IMR-90 (cell line): ENCODE measurements at regions not wholly inside any gene's neighbourhood (a gene's known extent, or its start where the extent isn't known, plus 50 kb on each side); places are given as distances from the start of the nearest gene placed in this dataset.

Experiments used
- ATAC-seq: fragments of 200-7000 bp; cut with Tn5 transposase; 2 replicates; pipeline ENCODE4 v1.9.1; 2020; ENCODE audit warnings: low read depth, mild to moderate bottlenecking, moderate library complexity
- BruUV-seq: library from RNA; stranded (reverse); fragments of 400-500 nt; replicated peaks from 2 replicates; lab custom pipeline; 2021; lab: Mats Ljungman, UMichigan
- CTCF ChIA-PET: fragments of 300-600 bp; formaldehyde crosslinking; extraction: SDS; loops from one replicate; lab custom pipeline; 2021; ENCODE audit warnings: antibody characterized with exemption; lab: Yijun Ruan, JAX
- POLR2A ChIA-PET: fragments of 300-600 bp; sonication (Branson Sonifier 250); formaldehyde crosslinking; loops from one replicate; lab custom pipeline; 2022; ENCODE audit warnings: antibody characterized with exemption; ENCODE audit not compliant: unreplicated experiment; lab: Charles Lee
- DNase-seq: peaks from one replicate; pipeline ENCODE4 v3.0.0; 2013
- H2AFZ ChIP-seq: replicated peaks from 2 replicates; pipeline ENCODE3; 2013; ENCODE audit warnings: low read length, mild to moderate bottlenecking; ENCODE audit not compliant: poor library complexity
- H2AK5ac ChIP-seq: 2 replicates; pipeline ENCODE4 v1.6.1; 2013; ENCODE audit warnings: low read depth, low read length, inconsistent platforms
- H2AK9ac ChIP-seq: replicated peaks from 2 replicates; pipeline ENCODE3; 2013; ENCODE audit warnings: mild to moderate bottlenecking, low read depth, low read length, moderate library complexity; ENCODE audit not compliant: poor library complexity
- H2BK120ac ChIP-seq: 2 replicates; pipeline ENCODE4 v1.6.1; 2013; ENCODE audit warnings: low read depth, low read length, inconsistent platforms
- H2BK15ac ChIP-seq: 3 replicates; pipeline ENCODE4 v1.6.1; 2013; ENCODE audit warnings: low read depth, low read length, inconsistent platforms
- H2BK20ac ChIP-seq: 2 replicates; pipeline ENCODE4 v1.6.1; 2013; ENCODE audit warnings: low read depth, mild to moderate bottlenecking, inconsistent platforms, low read length, moderate library complexity
- H2BK5ac ChIP-seq: 2 replicates; pipeline ENCODE4 v1.6.1; 2013; ENCODE audit warnings: mild to moderate bottlenecking, low read depth, low read length, inconsistent platforms; ENCODE audit not compliant: poor library complexity, severe bottlenecking
- H3K14ac ChIP-seq: replicated peaks from 2 replicates; pipeline ENCODE4 v1.6.1; 2013; ENCODE audit warnings: low read depth, low read length, inconsistent platforms
- H3K18ac ChIP-seq: 2 replicates; pipeline ENCODE4 v1.6.1; 2013; ENCODE audit warnings: low read depth, low read length, control low read depth
- H3K23ac ChIP-seq: 2 replicates; pipeline ENCODE4 v1.6.1; 2013; ENCODE audit warnings: low read depth, low read length, inconsistent platforms
- H3K27ac ChIP-seq: 2 replicates; pipeline ENCODE4 v1.5.1; 2013; ENCODE audit warnings: mild to moderate bottlenecking, control low read depth, low read length; ENCODE audit not compliant: insufficient read depth
- H3K27me3 ChIP-seq: 2 replicates; pipeline ENCODE4 v1.6.1; 2013; ENCODE audit warnings: low read length; ENCODE audit not compliant: control insufficient read depth, insufficient read depth
- H3K36me3 ChIP-seq: 2 replicates; pipeline ENCODE4 v1.6.1; 2013; ENCODE audit warnings: low read length, mixed read lengths; ENCODE audit not compliant: control insufficient read depth, insufficient read depth
- H3K4ac ChIP-seq: 2 replicates; pipeline ENCODE4 v1.6.1; 2013; ENCODE audit warnings: low read depth, low read length, inconsistent platforms
- H3K4me1 ChIP-seq: 2 replicates; pipeline ENCODE4 v1.6.1; 2013; ENCODE audit warnings: low read length, mixed read lengths; ENCODE audit not compliant: control insufficient read depth, insufficient read depth
- H3K4me2 ChIP-seq: 2 replicates; pipeline ENCODE4 v1.6.1; 2013; ENCODE audit warnings: low read depth, mild to moderate bottlenecking, control low read depth, low read length, moderate library complexity
- H3K4me3 ChIP-seq: 2 replicates; pipeline ENCODE4 v1.5.1; 2013; ENCODE audit warnings: low read depth, mild to moderate bottlenecking, control low read depth, low read length, moderate library complexity; ENCODE audit not compliant: insufficient read depth
- H3K56ac ChIP-seq: 2 replicates; pipeline ENCODE4 v1.6.1; 2013; ENCODE audit warnings: low read length, inconsistent platforms; ENCODE audit not compliant: insufficient read depth; ENCODE audit errors: extremely low read depth
- H3K79me1 ChIP-seq, 2 experiments: 2 replicates each; pipeline ENCODE4 v1.6.1; 2013; ENCODE audit warnings: low read length in 2 of 2, inconsistent platforms in 1 of 2, low read depth in 1 of 2
- H3K9ac ChIP-seq: 2 replicates; pipeline ENCODE4 v1.6.1; 2013; ENCODE audit warnings: low read depth, low read length, control low read depth
- H3K9me1 ChIP-seq: 2 replicates; pipeline ENCODE4 v1.6.1; 2013; ENCODE audit warnings: low read length, inconsistent platforms; ENCODE audit not compliant: insufficient read depth
- H3K9me3 ChIP-seq: 2 replicates; pipeline ENCODE4 v1.6.1; 2013; ENCODE audit warnings: low read length; ENCODE audit not compliant: control insufficient read depth, insufficient read depth
- H4K20me1 ChIP-seq: 2 replicates; pipeline ENCODE4 v1.6.1; 2013; ENCODE audit warnings: low read length, inconsistent platforms; ENCODE audit not compliant: insufficient read depth
- H4K5ac ChIP-seq: 2 replicates; pipeline ENCODE4 v1.6.1; 2013; ENCODE audit warnings: mild to moderate bottlenecking, low read depth, low read length, control low read depth
- H4K8ac ChIP-seq, 2 experiments: 2 replicates each; pipeline ENCODE4 v1.6.1; 2013; ENCODE audit warnings: low read depth in 2 of 2, low read length in 2 of 2, control low read depth in 1 of 2, inconsistent platforms in 1 of 2
- H4K91ac ChIP-seq: 2 replicates; pipeline ENCODE4 v1.6.1; 2013; ENCODE audit warnings: low read depth, low read length, inconsistent platforms; ENCODE audit not compliant: insufficient read depth
- CEBPB ChIP-seq: IDR thresholded peaks from 2 replicates; pipeline ENCODE4 v1.6.1; 2012; ENCODE audit warnings: low read depth, low read length, improper control_type of control experiment
- CHD1 ChIP-seq: IDR thresholded peaks from 2 replicates; pipeline ENCODE4 v1.6.1; 2012; ENCODE audit warnings: low read depth, low read length, improper control_type of control experiment
- FOS ChIP-seq: fragments of 150-350 bp; IDR thresholded peaks from 2 replicates; pipeline ENCODE4 v1.6.1; 2016; ENCODE audit warnings: low read depth, low read length
- MAZ ChIP-seq: IDR thresholded peaks from 2 replicates; pipeline ENCODE4 v1.6.1; 2012; ENCODE audit warnings: low read depth, mild to moderate bottlenecking, low read length, improper control_type of control experiment, moderate library complexity, borderline replicate concordance
- POLR2A ChIP-seq: IDR thresholded peaks from 2 replicates; pipeline ENCODE4 v1.6.1; 2012; ENCODE audit warnings: mild to moderate bottlenecking, low read depth, low read length
- WGBS, 2 experiments: methylation state at CpG; one replicate each; pipeline versions ENCODE4 v1.1.5 to v1.1.7; 2013; ENCODE audit warnings: missing lambda C conversion rate in 2 of 2; ENCODE audit not compliant: insufficient read length in 1 of 2; ENCODE audit errors: extremely low coverage in 2 of 2; 5-methylcytosine and 5-hydroxymethylcytosine counted together
- dilution Hi-C: fragments of 300-500 bp; cut with HindIII; formaldehyde crosslinking; loops from one replicate; pipeline ENCODE4 v1.14.3; 2018; ENCODE audit warnings: low sequenced_read_pairs; ENCODE audit not compliant: unreplicated experiment
- in situ Hi-C: fragments of 300-500 bp; cut with MboI; formaldehyde crosslinking; loops from 3 replicates; pipeline ENCODE4 v1.14.3; 2019; ENCODE audit warnings: low sequenced_read_pairs, inconsistent platforms, mixed read lengths
- intact Hi-C: fragments of 100-400 bp; cut with micrococcal nuclease; formaldehyde crosslinking; loops from 2 replicates; pipeline ENCODE4 v1.10.0; 2022
- TF ChIP-seq, protein P1 (sequence below): fragments of 150-350 bp; IDR thresholded peaks from 2 replicates; pipeline ENCODE4 v1.6.1; 2016; ENCODE audit warnings: low read depth, mild to moderate bottlenecking, low read length, moderate library complexity, borderline replicate concordance
- TF ChIP-seq, protein P2 (sequence below): conservative IDR thresholded peaks from 2 replicates; pipeline ENCODE4 v1.5.1; 2012; ENCODE audit warnings: mild to moderate bottlenecking, low read depth, low read length, improper control_type of control experiment

DNA sequence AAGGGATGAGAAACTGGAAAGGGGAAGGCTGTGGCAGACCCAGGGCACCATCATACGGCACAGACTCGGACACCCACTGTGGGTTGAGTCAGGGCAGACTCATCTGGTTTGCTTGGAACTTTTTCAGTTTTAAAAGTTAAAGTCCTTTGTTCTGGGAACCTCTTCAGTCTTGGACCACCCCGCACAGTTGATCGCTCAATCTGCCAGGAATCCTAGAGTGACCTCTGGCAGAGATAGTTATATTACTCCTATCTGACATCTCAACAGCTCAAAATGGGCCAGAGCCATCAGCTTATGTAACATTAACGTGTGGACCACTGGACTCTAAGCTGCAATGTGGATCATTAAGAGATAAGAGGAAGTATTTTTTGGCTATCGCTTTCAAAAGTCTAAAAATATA lies 164.3 kb downstream of the ABCA8 start:
- Histone ChIP-seq H3K18ac (no peak overlapping the region; the same call in 1 of the 2 replicates), H2AK9ac (no peak overlapping the region), H3K9ac (no peak overlapping the region), H3K27ac (0 out of 2 replicates have a peak overlapping the region, but pooled peaks have one; percentile 2), H2BK20ac (peak overlapping the region; percentile 47; the same call in 1 of the 2 replicates), H3K4me1 (peaks cover 13% of the 10 kb centered on the region), H4K8ac (peak overlapping the region; percentile 7 to 56; a peak in 2 of 4 replicates), H2BK5ac (no peak overlapping the region), H3K23ac (peak overlapping the region; percentile 5; the same call in 1 of the 2 replicates), H3K14ac (peak overlapping the region; percentile 15), H4K91ac (0 out of 2 replicates have a peak overlapping the region, but pooled peaks have one; percentile 16), H3K56ac (no peak overlapping the region), H2BK15ac (peak overlapping the region; percentile 45; the same call in 1 of the 3 replicates), H3K79me1 (no peaks in the 10 kb centered on the region), H3K4me3 (no peak overlapping the region), H2BK120ac (peak overlapping the region; percentile 14), H4K5ac (no peak overlapping the region; the same call in 1 of the 2 replicates), H3K9me1 (peaks cover 10% of the 10 kb centered on the region; the same call in 1 of the 2 replicates), H2AFZ (peak overlapping the region; percentile 24), H3K4ac (peak overlapping the region; percentile 46; the same call in 1 of the 2 replicates), H3K36me3 (no peaks in the 10 kb centered on the region), H3K4me2 (no peak overlapping the region), H3K27me3 (no peaks in the 10 kb centered on the region), H4K20me1 (no peaks in the 10 kb centered on the region), H2AK5ac (peak overlapping the region; percentile 68; the same call in 1 of the 2 replicates), H3K9me3 (no peaks in the 10 kb centered on the region; the same call in 1 of the 2 replicates)
- no CpG with 5 or more reads among the region's 6 CpGs for WGBS, 2 experiments
- ATAC-seq = no peak
- ChIA-PET POLR2A (no interaction called here), CTCF (interaction anchor here (0.5 to 0.6 kb wide), 2 partner anchors 600 to 1746 kb away, joined by 3 to 4 read pairs; no protein-coding TSS in a partner anchor)
- dilution Hi-C loops = no loop called here
- in situ Hi-C loops = loop anchor here (25.0 kb wide), 1 partner anchor 696 kb away; no protein-coding TSS in a partner anchor
- no peak for DNase-seq
- BruUV-seq = no TSS peak
- intact Hi-C loops = loop anchor here (5.0 kb wide), 1 partner anchor 116 kb away; no protein-coding TSS in a partner anchor
- TF ChIP-seq, protein P1, sequence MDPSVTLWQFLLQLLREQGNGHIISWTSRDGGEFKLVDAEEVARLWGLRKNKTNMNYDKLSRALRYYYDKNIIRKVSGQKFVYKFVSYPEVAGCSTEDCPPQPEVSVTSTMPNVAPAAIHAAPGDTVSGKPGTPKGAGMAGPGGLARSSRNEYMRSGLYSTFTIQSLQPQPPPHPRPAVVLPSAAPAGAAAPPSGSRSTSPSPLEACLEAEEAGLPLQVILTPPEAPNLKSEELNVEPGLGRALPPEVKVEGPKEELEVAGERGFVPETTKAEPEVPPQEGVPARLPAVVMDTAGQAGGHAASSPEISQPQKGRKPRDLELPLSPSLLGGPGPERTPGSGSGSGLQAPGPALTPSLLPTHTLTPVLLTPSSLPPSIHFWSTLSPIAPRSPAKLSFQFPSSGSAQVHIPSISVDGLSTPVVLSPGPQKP = no peak
- TF ChIP-seq POLR2A (no peak), CEBPB (no peak), CHD1 (no peak), FOS (no peak), MAZ (no peak)
- TF ChIP-seq, protein P2, sequence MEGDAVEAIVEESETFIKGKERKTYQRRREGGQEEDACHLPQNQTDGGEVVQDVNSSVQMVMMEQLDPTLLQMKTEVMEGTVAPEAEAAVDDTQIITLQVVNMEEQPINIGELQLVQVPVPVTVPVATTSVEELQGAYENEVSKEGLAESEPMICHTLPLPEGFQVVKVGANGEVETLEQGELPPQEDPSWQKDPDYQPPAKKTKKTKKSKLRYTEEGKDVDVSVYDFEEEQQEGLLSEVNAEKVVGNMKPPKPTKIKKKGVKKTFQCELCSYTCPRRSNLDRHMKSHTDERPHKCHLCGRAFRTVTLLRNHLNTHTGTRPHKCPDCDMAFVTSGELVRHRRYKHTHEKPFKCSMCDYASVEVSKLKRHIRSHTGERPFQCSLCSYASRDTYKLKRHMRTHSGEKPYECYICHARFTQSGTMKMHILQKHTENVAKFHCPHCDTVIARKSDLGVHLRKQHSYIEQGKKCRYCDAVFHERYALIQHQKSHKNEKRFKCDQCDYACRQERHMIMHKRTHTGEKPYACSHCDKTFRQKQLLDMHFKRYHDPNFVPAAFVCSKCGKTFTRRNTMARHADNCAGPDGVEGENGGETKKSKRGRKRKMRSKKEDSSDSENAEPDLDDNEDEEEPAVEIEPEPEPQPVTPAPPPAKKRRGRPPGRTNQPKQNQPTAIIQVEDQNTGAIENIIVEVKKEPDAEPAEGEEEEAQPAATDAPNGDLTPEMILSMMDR = no peak
